Ovary (tissue), 7 donors: ENCODE measurements at regions not wholly inside any gene's neighbourhood (a gene's known extent, or its start where the extent isn't known, plus 50 kb on each side); places are given as distances from the start of the nearest gene placed in this dataset.

Source experiments
- DNase-seq, 5 donors: peaks; one replicate each; pipeline ENCODE4 v3.0.0-alpha.2; 2019 to 2020
- H3K27ac ChIP-seq, 2 donors: fragments of 200-600 bp; one replicate each; pipeline versions ENCODE4 v1.5.1 to v1.8.0; 2019 to 2022
- H3K27me3 ChIP-seq: fragments of 200-600 bp; one replicate; pipeline ENCODE4 v1.8.0; 2022
- H3K36me3 ChIP-seq: fragments of 200-600 bp; sonication (generic); one replicate; pipeline ENCODE4 v1.5.1; 2019
- H3K4me1 ChIP-seq: one replicate; pipeline ENCODE4 v1.8.1; 2013; ENCODE audit warnings: mild to moderate bottlenecking, moderate library complexity; ENCODE audit not compliant: insufficient read depth
- H3K4me3 ChIP-seq: fragments of 200-600 bp; sonication (generic); one replicate; pipeline ENCODE4 v1.5.1; 2017
- H3K9me3 ChIP-seq, 2 donors: fragments of 200-600 bp in 1 of 2; sonication (generic) in 1 of 2; one replicate each; pipeline versions ENCODE4 v1.5.1 to v1.8.1; 2013 to 2019; ENCODE audit warnings: mild to moderate bottlenecking in 1 of 2, moderate library complexity in 1 of 2
- CTCF ChIP-seq, 3 donors: fragments of 450-650 bp in 2 of 3; fragments of 200-600 bp in 1 of 3; IDR thresholded peaks; one replicate each; pipeline versions ENCODE4 v1.5.1 to v1.8.0; 2016 to 2022; ENCODE audit warnings: antibody characterized with exemption in 3 of 3, mild to moderate bottlenecking in 1 of 3
- EP300 ChIP-seq: sonication (generic); formaldehyde crosslinking; IDR thresholded peaks from one replicate; pipeline ENCODE4 v1.6.1; 2017; ENCODE audit warnings: antibody characterized with exemption
- POLR2A ChIP-seq: fragments of 450-650 bp; IDR thresholded peaks from one replicate; pipeline ENCODE4 v1.6.1; 2017; ENCODE audit warnings: antibody characterized with exemption, mild to moderate bottlenecking, moderate library complexity
- WGBS, 3 donors: extraction: QIAGEN DNeasy Blood & Tissue Kit in 1 of 3; methylation state at CpG; one replicate each; pipeline versions ENCODE4 v1.1.5 to v1.1.7; 2013 to 2017; 5-methylcytosine and 5-hydroxymethylcytosine counted together
- intact Hi-C, 4 donors: fragments of 100-400 bp; cut with DNase I; formaldehyde crosslinking; loops; one replicate each; pipeline versions ENCODE4 v1.11.0 to v1.15.1; 2022 to 2023
- donor health status: DM: no; HTN: no; CAD: no; lungs with moderate emphysema.
- donor health status: DM: no; HTN: no; CAD: no.
- donor health status: Bipolar disorder and iron deficiency.
- donor health status: DM: no; HTN: no; CAD: no.
- donor health status: DM: yes; HTN: yes; CAD: no.

GRCh38 chr12:61111218-61111617 lies 1149.0 kb upstream of the USP15 start:
- no peaks in the 10 kb centered on the region for H3K9me3 ChIP-seq
- no peaks in the 10 kb centered on the region for H3K27me3 ChIP-seq
- WGBS, 3 donors, result 76 to 88% (median 82%) methylated on average over 1 of the region's 1 CpG
- H3K4me1 ChIP-seq, result no peaks in the 10 kb centered on the region
- H3K36me3 ChIP-seq, result no peaks in the 10 kb centered on the region
- no peak overlapping the region for H3K4me3 ChIP-seq
- intact Hi-C loops, result no loop called here
- TF ChIP-seq POLR2A, result no peak
- TF ChIP-seq EP300, result no peak
- no peak for TF ChIP-seq CTCF (IDR thresholded peaks at IDR 0.05)
- DNase-seq, result no peak
- no peak overlapping the region for H3K27ac ChIP-seq

- H3K36me3 ChIP-seq, result no peaks in the 10 kb centered on the region
- intact Hi-C loops, result no loop called here
- no peaks in the 10 kb centered on the region for H3K27me3 ChIP-seq
- H3K4me3 ChIP-seq, result no peak overlapping the region
- WGBS, 3 donors, result 81 to 88% (median 86%) methylated on average over 3 of the region's 3 CpGs
- H3K9me3 ChIP-seq, result no peaks in the 10 kb centered on the region
- no peak overlapping the region for H3K27ac ChIP-seq
- no peak for TF ChIP-seq POLR2A
- no peak for DNase-seq
- no peaks in the 10 kb centered on the region for H3K4me1 ChIP-seq
These were observed 1122.4 kb upstream of the USP15 start for GRCh38 chr12:61137677-61138414.

GRCh38 chr12:61138415-61138759 lies 1121.8 kb upstream of the USP15 start:
- Histone ChIP-seq H3K27ac (no peak overlapping the region), H3K36me3 (no peaks in the 10 kb centered on the region), H3K9me3 (no peaks in the 10 kb centered on the region), H3K27me3 (no peaks in the 10 kb centered on the region), H3K4me3 (no peak overlapping the region), H3K4me1 (no peaks in the 10 kb centered on the region)
- intact Hi-C loops, result no loop called here
- DNase-seq, result no peak
- TF ChIP-seq POLR2A, result no peak
- TF ChIP-seq EP300, result no peak
- TF ChIP-seq CTCF (IDR thresholded peaks at IDR 0.05), result no peak

- intact Hi-C loops, result no loop called here
- WGBS, 3 donors, result 11 to 42% (median 17%) methylated on average over 2 of the region's 2 CpGs
These were observed 1098.2 kb upstream of the USP15 start for GRCh38 chr12:61161961-61162360.

More at GRCh38 chr12:61161961-61162360, 1098.2 kb upstream of the USP15 start:
- H3K9me3 ChIP-seq, result no peaks in the 10 kb centered on the region
- no peaks in the 10 kb centered on the region for H3K4me1 ChIP-seq
- TF ChIP-seq CTCF (IDR thresholded peaks at IDR 0.05) (no peak), POLR2A (no peak)
- H3K4me3 ChIP-seq, result no peak overlapping the region
- H3K27me3 ChIP-seq, result no peaks in the 10 kb centered on the region
- no peaks in the 10 kb centered on the region for H3K36me3 ChIP-seq
- DNase-seq, result no peak
- H3K27ac ChIP-seq, result no peak overlapping the region
